NCI-H82 treated with DMSO at 0.1 percent for 48 hours (cell line): ENCODE measurements at regions not wholly inside any gene's neighbourhood (a gene's known extent, or its start where the extent isn't known, plus 50 kb on each side); places are given as distances from the start of the nearest gene placed in this dataset.

ENCODE experiments used
- DNase-seq: peaks from one replicate; lab custom pipeline; 2025; ENCODE audit not compliant: unreplicated experiment; lab: John Stamatoyannopoulos, UW

DNA sequence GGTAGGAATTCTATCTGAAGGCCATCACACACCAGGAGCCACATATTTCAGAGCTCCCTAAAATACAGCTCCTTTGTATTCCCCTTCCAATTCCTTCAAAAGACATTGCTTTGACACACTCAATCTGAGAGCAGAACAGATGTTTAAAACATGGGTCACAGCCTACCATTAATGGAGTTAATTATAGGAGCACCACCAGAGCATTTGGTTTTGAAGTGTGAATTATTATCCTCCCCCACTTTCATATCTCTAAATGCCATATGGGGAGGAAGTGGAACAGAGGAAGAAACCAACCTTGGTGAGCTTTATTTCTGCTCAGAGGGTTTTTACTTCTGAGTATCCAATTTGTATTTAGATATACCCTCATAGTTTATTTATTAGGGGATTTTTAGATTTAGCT lies 50.7 kb upstream of the TNFRSF21 start:
- DNase-seq = no peak

DNA sequence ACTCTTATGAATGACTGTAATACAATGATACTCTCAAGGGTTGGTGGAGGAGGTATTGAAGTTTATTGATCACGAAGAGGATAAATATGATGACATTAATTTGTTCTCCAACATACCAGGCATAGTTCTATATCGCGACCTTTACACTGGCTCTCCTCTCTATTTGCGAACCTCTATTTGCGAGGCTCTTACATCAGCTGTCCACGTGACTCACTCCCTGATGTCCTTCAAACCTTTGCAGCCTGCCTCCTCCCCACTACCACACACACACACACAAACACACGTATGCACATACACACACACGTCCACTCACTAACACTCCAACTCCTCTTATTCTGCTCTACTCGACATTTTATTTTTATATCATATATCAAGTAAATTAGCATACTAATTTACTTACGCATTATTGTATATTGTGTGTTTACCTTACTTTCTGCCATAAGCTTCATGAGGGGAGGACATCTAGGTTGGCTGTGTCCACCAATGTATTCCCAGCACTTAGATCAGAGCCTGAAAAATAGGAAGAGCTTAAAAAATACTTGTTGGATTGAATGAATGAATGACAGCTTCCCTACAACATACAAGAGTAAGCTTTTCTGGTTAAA lies 53.3 kb upstream of the TNFRSF21 start:
- no peak for DNase-seq

DNA sequence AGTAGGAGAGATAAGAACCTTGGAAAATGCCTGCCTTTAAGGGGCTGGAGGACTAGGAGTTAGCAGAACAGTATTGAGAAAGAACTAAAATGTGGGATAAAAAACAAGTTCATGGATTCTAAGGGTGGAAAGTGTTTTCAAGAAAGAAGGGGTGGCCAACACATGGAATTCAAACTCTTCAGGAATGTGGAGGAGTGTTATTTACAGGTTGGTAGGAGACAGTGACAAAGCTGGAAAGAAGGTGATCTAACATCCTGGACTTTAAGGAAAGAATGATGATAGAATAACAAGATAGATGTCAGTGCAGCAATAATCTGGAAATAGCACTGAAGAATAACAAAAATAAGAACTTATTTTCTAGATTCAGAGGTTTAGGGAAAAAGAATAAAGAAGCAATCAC lies 54.0 kb upstream of the TNFRSF21 start:
- DNase-seq = no peak

DNA sequence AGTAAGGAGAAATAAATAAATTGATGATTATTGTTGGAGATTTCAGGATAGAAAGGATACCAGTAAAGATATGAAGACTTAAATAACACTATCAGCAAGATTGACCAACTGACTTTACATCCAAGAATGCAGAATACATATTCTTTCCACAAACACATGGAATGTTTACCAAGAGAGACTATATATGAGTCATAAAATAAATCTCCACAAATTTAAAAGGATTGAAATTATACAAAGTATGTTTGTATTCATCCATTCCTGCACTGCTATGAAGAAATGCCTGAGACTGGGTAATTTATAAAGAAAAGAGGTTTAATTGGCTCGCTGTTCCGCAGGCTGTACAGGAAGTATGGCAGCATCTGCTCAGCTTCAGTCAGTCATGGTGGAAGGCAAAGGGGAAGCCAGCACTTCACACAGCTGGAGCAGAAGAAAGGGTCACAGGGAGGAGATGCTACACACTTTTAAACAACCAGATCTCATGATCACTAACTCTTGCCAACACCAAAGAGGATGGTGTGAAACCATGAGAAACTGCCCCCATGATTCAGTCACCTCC lies 56.7 kb upstream of the TNFRSF21 start:
- DNase-seq = no peak

DNA sequence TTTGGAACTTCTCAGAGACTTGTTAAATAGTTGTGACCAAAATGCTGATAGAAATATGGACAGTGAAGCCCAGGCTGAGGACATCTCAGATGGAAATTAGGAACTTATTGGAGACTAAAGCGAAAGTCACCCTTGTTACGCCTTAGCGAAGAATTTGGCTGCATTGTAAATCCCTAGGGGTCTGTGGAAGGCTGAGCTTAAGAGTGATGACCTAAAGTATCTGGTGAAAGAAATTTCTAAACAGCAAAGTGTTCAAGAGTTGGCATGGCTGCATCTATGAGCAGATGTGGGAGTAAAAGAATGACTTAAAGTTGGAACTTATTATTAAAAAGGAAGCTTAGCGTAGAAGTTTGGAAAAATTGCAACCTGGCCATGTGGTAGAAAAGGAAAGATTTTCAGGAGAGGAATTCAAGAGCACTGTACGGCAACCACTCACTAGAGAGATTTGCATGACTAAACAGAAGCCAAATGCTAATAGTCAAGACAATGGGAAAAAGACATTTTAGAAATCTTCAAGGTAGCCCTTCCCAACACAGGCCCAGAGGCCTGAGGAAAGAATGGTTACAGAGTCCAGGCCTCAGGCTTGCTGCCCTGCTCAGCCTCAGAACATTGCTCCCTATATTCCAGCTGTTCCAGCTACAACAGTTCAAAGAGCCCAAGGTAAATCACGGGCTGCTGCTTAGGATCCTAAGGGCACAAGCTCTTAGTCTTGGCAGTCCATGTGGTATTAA lies 61.6 kb upstream of the TNFRSF21 start:
- DNase-seq = no peak

DNA sequence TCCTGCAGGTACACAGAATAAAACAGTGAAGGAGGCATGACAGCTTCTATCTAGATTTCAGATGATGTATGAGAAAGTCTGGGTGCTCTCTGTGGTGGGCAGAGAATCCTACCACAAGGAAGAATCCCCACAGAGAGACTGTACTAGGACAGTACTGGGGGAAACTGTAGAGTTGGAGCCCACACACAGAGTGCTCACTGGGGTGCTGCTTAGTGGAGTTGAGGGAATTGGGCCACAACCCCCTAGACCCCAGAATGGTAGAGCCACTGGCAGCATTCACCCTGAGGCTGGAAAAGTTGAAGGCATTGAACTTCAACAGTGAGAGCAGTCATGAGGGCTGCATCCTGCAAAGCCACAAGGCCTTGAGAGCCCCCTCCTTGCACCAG lies 62.2 kb upstream of the TNFRSF21 start:
- no peak for DNase-seq

DNA sequence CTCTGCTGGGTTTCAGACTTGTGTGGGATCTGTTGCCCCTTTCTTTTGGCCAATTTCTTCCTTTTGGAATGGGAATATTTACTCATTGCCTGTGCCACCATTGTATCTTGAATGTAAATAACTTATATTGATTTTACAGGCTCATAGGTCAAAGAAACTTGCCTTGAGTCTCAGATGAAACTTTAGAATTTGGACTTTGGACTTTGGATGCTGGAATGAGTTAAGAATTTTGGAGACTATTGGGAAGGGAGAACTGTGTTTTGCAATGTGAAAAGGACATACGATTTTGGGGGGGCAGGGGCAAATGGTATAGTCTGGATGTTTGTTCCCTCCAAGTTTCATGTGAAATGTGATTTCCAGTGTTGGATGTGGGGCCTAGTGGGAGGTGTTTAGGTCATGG lies 62.6 kb upstream of the TNFRSF21 start:
- DNase-seq = no peak

DNA sequence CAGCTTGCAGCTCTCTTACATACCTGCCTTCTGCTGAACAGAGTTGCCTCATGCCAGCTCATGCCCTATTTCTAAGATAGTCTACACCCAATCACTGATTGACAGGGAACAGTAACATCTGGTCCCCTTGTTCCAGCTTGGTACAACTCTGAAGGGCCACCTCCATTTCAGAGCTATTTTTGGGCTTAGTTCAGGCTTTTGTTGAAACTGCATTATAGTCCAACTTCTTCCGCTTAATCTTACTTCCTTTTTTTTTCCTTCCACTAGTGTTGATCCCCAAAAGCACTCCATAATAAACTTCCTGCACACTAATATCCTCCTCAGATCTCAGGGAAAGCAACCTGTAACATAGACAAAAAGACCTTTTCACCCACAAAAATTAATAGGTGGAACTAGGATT lies 65.7 kb upstream of the TNFRSF21 start:
- DNase-seq = no peak

DNA sequence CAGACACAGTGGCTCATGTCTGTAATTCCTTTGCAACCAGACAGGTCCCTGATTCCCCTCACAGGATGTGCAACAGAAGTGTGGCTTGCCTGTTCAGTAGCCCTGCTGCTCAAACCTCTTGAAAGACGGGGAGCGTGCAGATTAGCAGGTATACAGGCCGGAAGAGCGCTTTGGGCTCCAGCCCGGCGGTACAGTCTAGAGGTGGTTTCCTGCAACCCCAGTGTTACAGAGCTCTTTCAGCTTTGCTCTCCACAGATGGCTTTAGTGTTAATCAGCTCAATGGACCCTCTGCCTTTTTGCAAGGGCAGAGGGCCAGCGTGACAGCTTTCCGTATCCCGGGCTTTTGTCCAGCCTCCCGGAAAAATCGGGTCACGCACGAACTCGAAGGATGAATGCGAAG lies 67.2 kb upstream of the TNFRSF21 start:
- DNase-seq = peak; percentile 43

DNA sequence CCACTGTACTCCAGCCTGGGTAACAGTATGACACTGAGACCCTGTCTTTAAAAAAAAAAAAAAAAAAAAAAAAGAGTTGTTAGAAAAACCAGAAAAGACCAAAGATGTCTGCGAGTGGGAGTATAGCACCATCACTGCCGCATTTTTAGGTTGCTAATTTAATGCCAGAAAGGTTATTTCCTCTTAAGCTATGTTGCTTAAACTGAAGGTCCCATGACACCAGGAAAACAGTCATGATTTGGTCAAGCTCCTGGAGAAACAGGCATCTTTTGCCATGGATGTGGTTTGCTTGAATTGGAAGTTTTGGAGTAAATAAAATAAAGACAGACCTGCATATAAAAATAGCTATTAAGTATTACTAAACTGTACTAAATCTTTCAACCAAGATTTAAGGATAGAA lies 68.3 kb upstream of the TNFRSF21 start:
- DNase-seq = no peak

DNA sequence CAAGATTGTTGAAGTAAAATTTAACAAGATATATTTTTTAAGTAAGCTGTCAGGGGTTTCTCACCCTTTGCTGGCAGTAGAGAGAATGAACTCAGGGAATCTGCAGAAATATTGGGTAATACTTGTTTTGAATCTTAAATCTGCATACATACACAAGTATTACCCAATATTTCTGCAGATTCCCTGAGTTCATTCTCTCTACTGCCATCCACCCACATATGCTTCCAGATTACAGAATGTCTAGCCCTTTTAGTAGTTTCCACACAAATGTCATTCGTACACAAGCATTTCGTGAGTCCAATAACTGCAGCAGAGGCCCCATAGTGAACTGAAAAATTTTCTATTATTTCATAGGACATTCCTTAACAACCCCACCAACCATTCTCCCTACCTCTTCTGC lies 69.6 kb upstream of the TNFRSF21 start:
- no peak for DNase-seq

DNA sequence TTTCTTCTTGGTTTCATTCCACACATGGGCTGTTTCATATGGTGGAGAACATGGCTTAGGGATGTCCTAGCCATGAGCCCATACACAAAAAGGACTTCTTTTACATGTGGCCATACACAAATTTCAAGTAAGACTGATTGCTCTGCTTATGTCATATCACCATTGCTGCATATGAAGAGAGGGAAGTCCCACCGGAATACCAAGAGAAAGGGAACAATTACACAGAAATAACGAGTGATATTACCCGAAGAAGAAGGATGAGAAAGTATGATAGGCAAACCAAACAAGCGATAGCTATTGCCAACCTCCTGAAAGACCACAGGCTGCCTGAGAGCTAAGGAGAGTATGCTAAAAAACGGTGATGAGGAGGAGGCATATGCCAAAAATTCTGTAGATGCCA lies 70.5 kb upstream of the TNFRSF21 start:
- no peak for DNase-seq

DNA sequence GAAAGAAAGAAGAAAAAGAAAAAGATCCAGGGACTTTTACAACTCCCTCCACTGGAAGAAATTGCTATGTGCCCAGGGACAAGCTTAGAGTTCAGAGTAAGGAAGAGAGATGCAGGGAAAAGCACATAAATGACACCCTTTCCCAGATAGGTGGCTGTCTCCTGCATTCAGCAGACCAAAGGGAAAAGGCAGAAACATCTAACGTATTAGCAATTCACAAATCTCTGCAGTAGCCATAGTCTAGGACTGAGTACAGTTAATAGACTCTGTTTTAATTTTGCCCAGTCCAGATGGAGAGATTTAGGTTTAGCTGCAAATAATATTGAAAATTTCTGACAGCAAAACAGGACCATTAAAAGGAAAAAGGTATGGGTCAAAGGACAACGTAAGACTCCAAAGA lies 71.3 kb upstream of the TNFRSF21 start:
- DNase-seq = no peak

DNA sequence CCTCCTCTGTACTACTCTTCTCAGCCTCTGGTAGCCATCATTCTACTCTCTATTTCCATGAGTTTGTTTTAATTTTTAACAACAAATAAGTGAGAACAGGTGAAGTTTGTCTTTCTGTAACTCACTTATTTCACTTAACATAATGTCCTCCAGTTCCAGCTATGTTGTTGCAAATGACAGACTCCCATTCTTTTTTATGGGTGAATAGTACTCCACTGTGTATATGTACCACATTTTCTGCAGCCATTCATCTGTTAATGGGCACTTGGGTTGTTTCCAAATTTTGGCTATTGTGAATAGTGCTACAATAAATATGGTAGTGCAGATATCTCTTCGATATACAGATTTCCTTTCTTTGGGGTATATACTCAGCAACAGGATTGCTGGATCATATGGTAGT lies 73.7 kb upstream of the TNFRSF21 start:
- no peak for DNase-seq

DNA sequence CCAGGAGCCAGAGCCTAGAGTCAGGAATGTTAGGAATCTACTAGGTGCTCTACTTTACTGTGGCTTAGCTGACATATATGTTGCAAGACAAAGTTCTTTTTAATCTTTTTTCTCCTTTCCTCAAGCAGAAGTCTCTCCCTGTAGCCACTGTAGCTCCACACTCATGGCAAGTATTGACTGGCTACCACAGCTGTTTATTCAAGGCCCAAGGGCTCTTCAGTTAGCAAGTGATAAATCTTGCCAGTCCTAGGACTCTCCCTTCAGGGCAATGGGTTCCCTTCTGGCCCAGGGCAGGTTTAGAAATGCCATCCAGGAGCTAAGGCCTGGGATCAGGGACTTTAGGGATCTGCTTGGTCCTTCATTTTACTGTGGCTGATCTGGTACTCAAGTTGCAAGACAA lies 82.0 kb upstream of the TNFRSF21 start:
- no peak for DNase-seq

DNA sequence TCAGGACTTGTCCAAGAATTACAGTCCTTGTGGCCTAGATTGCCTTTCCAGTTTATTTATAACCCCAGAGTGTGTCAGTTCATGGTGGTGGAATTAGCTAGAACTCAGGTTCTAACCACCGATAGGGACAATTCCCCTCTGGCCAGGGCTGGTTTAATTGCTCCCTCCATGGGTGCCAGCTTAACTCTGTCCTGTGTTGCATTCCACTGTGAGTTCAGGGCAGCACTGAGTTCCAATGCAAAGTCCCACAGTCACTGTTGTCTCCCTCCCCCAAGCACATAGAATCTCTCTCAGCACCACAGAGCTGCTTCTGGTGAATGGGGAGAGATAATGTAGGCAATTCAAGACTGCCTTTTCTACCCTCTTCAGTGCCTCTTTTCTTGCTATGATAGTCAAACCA lies 82.5 kb upstream of the TNFRSF21 start:
- no peak for DNase-seq

DNA sequence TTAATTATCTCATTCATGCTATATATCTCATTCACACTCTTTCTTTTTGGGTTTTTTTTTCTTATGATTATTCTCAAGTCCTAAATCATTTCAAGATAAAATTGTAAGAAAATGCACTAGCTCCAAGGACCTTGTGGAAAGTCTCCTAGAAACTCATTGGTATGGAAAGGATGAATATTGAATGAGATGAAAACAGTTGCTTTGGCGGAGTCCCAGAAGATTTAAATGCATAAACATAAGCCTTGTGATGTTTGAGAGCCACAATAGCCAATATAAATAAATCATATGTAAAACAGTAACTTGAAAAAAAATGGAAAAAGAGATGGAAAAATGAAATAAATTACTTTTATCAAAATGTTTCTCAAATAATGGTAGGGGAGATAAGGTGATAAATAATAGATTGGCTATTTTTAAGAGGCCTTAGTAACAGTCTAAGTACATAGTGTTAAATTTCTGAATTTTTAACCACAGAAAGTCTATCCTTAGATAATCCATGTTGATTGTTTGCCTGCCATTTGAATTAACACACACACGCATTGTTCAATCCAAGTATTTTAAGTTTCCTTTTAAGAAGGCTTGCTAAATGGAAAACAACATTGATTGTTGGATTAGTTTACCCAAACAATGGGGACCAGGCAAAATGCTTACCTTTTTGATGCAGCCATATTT lies 81.1 kb upstream of the CD2AP start:
- no peak for DNase-seq

DNA sequence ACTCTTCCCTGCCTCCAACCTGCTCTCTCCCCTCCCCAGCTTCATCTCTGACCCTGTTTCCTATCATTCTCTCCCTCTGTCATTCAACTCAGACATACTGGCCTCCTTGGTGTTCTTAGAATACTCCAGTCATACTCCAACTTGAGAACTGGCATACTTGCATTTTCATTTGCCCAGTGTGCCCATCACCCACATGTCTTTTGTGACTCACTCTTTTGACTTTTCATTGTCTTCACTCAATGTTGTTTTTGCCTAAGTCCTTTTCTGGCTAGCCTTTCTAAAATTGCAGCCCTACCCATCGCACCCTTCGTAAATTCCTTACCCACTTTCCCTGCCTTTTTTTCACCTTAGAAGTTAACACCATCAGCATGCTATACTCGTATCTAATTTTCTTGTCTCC lies 77.0 kb upstream of the CD2AP start:
- DNase-seq = no peak

DNA sequence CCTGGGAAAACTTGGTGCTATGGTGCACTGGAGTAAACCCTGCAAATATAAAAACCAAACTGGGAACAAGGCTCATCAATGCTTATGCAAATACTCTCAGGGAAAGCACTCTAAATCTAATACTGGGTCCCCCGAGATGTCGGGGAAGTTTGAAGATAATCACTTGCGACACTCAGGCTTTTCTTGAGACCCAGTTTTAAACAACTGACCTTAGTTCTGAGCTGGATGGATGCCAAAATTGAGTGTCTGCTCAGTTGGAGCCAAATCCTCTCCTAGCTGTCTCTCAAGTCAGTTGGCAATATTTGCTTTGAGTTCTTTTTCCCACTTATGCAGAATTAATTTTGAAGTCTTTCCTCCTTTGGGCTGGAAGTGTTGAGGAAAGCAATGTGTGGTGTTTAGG lies 75.5 kb upstream of the CD2AP start:
- DNase-seq = no peak

DNA sequence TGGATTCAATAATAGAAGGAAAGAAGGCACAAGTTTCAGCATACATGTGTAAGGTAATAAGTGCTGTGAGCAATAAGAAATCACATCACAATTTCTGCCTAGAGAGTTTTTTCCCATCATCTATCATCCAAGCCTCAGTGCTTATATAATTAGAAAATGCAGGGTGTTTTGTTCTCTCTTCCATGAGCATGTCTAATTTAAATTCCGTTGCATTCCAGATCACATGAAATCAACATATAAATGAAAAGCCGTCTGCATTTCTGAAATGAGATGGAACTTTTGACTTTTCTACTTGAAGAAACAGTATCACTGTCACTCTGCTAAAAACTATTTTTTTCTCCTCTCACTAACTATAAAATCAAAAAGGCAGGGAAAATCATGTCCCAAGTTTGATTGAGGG lies 74.5 kb upstream of the CD2AP start:
- DNase-seq = no peak

DNA sequence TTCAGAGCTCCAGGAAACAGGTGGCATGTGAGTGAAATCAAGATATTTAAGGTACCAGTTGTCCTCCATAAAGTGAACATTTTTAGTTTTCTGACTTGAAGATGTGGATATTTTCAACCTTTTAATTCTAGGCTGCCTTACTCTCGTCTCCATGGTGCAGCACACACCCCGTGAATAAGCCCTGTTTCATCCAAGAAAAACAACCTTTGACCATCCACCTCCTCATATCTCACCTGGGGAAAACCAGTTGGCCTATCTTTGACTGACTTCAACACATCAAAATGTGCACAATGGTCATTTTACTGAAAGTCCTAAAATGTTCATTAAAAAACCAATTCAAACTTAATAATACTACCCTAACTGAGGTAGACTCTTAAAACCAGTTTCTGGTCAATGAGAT lies 73.8 kb upstream of the CD2AP start:
- no peak for DNase-seq

DNA sequence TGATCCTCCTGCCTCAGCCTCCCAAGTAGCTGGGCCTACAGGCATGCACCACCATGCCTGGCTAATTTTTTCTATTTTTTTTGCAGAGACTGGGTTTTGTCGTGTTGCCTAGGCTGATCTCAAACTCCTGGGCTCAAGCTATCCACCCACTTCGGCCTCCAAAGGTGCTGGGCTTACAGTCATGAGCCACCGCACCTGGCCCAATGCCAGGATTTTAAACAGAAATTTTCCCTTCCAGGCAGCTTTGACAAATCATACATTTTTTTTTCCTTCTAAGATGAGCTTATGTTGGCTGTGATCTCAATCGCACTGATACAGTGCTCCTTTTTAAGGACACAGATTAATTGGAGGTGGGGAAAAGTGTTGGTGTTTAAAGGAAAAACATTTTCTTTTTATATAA lies 73.2 kb upstream of the CD2AP start:
- no peak for DNase-seq
